ENCODE measurements at regions not wholly inside any gene's neighbourhood (a gene's known extent, or its start where the extent isn't known, plus 50 kb on each side); places are given as distances from the start of the nearest gene placed in this dataset.

DNA sequence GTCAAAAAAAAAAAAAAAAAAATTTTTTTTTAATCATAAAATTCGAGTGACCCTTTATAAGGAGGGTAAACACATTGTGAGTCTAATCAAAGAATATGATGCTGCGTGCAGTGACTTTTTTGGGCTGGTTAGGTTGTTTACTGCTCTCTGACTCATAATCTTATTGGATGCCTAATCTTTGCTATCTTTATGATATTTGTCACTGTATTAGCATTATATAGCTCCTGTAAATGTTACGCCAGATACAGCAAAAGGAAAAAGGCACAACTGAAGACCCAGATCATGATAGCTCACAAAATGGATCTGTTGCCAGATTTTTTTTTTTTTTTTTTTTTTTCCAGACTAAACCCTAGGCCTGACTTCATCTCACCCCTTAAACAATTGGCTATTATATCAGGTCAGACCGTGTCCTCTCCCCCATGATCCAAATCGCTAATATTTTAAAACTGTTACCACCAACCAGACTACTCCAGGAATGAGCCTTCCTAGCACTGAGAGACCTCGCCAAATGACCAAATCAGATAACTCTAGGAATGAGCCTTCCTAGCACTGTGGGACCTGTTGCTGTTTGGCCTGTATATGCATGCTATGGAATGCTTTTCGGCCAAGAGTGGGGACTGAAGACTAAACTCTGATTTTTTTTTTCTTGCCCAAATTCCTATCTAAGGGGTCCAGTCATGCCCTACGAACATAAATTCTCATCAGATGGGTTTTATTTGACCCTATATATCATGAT is 131.7 kb upstream of the MYO10 start:
- TF ChIP-seq, protein P1, sequence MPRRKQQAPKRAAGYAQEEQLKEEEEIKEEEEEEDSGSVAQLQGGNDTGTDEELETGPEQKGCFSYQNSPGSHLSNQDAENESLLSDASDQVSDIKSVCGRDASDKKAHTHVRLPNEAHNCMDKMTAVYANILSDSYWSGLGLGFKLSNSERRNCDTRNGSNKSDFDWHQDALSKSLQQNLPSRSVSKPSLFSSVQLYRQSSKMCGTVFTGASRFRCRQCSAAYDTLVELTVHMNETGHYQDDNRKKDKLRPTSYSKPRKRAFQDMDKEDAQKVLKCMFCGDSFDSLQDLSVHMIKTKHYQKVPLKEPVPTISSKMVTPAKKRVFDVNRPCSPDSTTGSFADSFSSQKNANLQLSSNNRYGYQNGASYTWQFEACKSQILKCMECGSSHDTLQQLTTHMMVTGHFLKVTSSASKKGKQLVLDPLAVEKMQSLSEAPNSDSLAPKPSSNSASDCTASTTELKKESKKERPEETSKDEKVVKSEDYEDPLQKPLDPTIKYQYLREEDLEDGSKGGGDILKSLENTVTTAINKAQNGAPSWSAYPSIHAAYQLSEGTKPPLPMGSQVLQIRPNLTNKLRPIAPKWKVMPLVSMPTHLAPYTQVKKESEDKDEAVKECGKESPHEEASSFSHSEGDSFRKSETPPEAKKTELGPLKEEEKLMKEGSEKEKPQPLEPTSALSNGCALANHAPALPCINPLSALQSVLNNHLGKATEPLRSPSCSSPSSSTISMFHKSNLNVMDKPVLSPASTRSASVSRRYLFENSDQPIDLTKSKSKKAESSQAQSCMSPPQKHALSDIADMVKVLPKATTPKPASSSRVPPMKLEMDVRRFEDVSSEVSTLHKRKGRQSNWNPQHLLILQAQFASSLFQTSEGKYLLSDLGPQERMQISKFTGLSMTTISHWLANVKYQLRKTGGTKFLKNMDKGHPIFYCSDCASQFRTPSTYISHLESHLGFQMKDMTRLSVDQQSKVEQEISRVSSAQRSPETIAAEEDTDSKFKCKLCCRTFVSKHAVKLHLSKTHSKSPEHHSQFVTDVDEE (CRISPR knock-in tag; IDR thresholded peaks at IDR 0.05) = no peak
- TF ChIP-seq, protein P2, sequence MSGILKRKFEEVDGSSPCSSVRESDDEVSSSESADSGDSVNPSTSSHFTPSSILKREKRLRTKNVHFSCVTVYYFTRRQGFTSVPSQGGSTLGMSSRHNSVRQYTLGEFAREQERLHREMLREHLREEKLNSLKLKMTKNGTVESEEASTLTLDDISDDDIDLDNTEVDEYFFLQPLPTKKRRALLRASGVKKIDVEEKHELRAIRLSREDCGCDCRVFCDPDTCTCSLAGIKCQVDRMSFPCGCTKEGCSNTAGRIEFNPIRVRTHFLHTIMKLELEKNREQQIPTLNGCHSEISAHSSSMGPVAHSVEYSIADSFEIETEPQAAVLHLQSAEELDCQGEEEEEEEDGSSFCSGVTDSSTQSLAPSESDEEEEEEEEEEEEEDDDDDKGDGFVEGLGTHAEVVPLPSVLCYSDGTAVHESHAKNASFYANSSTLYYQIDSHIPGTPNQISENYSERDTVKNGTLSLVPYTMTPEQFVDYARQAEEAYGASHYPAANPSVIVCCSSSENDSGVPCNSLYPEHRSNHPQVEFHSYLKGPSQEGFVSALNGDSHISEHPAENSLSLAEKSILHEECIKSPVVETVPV (CRISPR knock-in tag; IDR thresholded peaks at IDR 0.05) = no peak
- no peak for ATAC-seq

DNA sequence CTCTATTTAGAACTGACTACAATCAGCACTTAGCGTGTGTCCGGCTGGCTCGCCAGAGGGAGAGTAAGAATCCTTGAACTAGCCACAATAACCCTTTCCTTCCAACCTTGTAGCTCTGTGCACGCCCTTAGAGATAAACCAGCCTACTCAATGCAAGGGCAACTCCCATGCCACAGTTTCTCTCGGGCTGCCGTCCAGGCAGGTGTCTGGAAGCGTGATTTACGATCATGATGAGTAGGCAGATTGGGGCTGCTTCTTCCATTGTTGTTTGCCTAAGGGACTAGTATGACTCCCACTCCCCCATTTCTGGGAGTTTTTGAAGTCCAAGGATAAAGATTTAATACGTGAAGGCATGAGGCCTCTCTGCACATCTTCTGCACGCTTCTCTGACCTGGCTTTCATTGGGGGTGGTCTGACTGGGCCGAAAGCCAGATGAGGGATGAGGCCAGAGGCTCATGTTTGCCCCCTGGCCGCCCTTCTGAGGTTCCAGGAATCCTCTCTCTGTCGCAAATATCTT is 134.0 kb upstream of the MYO10 start:
- ATAC-seq = no peak
- no peak for TF ChIP-seq ZFP30 (CRISPR knock-in tag; IDR thresholded peaks at IDR 0.05)
- TF ChIP-seq, protein P3, sequence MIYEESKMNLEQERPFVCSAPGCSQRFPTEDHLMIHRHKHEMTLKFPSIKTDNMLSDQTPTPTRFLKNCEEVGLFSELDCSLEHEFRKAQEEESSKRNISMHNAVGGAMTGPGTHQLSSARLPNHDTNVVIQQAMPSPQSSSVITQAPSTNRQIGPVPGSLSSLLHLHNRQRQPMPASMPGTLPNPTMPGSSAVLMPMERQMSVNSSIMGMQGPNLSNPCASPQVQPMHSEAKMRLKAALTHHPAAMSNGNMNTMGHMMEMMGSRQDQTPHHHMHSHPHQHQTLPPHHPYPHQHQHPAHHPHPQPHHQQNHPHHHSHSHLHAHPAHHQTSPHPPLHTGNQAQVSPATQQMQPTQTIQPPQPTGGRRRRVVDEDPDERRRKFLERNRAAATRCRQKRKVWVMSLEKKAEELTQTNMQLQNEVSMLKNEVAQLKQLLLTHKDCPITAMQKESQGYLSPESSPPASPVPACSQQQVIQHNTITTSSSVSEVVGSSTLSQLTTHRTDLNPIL (CRISPR knock-in tag; IDR thresholded peaks at IDR 0.05; ENCODE audit: low read depth) = no peak
- no peak for TF ChIP-seq ESRRG (CRISPR knock-in tag; IDR thresholded peaks at IDR 0.05)
- no peak for TF ChIP-seq PPARA (CRISPR knock-in tag; IDR thresholded peaks at IDR 0.05; ENCODE audit: borderline replicate concordance)
- no peak for TF ChIP-seq BACH2 (CRISPR knock-in tag; IDR thresholded peaks at IDR 0.05; ENCODE audit: borderline replicate concordance)
- TF ChIP-seq ZC3H10 (CRISPR knock-in tag; IDR thresholded peaks at IDR 0.05) = no peak
- no peak for TF ChIP-seq RARB (CRISPR knock-in tag; IDR thresholded peaks at IDR 0.05)
- no peak for TF ChIP-seq ARNTL (CRISPR knock-in tag; IDR thresholded peaks at IDR 0.05; ENCODE audit: borderline replicate concordance, low read depth)

DNA sequence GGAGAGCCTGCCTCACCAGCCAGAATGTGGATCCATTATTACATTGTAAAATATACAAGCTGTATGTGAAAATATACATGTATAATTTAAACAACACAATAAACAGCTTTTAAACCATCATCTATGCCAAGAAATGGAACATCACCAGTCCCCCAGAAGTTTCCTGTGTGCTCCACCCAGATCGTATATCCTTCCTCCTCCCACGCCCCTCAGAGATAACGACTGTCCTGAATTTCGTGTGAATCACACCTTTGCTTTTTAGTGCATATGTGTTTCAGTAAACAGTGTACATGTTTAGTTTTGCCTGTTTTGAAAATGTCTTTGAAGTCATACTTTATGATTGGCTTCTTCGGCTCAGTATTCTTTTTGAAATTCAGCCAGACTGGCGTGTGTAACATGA is 134.6 kb upstream of the MYO10 start:
- TF ChIP-seq TCF4 (CRISPR knock-in tag; IDR thresholded peaks at IDR 0.05; ENCODE audit: borderline replicate concordance) = no peak
- TF ChIP-seq ZFP30 (CRISPR knock-in tag; IDR thresholded peaks at IDR 0.05) = no peak
- TF ChIP-seq PPARA (CRISPR knock-in tag; IDR thresholded peaks at IDR 0.05; ENCODE audit: borderline replicate concordance) = no peak
- no peak for TF ChIP-seq ZFP3 (CRISPR knock-in tag; IDR thresholded peaks at IDR 0.05)
- no peak for TF ChIP-seq GLIS3 (CRISPR knock-in tag; IDR thresholded peaks at IDR 0.05)
- no peak for TF ChIP-seq ARNTL (CRISPR knock-in tag; IDR thresholded peaks at IDR 0.05; ENCODE audit: borderline replicate concordance, low read depth)
- no peak for TF ChIP-seq ESRRG (CRISPR knock-in tag; IDR thresholded peaks at IDR 0.05)
- TF ChIP-seq TOX (CRISPR knock-in tag; IDR thresholded peaks at IDR 0.05; ENCODE audit: borderline replicate concordance) = no peak
- TF ChIP-seq, protein P4, sequence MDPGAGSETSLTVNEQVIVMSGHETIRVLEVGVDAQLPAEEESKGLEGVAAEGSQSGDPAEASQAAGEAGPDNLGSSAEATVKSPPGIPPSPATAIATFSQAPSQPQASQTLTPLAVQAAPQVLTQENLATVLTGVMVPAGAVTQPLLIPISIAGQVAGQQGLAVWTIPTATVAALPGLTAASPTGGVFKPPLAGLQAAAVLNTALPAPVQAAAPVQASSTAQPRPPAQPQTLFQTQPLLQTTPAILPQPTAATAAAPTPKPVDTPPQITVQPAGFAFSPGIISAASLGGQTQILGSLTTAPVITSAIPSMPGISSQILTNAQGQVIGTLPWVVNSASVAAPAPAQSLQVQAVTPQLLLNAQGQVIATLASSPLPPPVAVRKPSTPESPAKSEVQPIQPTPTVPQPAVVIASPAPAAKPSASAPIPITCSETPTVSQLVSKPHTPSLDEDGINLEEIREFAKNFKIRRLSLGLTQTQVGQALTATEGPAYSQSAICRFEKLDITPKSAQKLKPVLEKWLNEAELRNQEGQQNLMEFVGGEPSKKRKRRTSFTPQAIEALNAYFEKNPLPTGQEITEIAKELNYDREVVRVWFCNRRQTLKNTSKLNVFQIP (CRISPR knock-in tag; IDR thresholded peaks at IDR 0.05; ENCODE audit: borderline replicate concordance, low read depth) = no peak
- no peak for TF ChIP-seq BACH2 (CRISPR knock-in tag; IDR thresholded peaks at IDR 0.05; ENCODE audit: borderline replicate concordance)
- TF ChIP-seq, protein P5, sequence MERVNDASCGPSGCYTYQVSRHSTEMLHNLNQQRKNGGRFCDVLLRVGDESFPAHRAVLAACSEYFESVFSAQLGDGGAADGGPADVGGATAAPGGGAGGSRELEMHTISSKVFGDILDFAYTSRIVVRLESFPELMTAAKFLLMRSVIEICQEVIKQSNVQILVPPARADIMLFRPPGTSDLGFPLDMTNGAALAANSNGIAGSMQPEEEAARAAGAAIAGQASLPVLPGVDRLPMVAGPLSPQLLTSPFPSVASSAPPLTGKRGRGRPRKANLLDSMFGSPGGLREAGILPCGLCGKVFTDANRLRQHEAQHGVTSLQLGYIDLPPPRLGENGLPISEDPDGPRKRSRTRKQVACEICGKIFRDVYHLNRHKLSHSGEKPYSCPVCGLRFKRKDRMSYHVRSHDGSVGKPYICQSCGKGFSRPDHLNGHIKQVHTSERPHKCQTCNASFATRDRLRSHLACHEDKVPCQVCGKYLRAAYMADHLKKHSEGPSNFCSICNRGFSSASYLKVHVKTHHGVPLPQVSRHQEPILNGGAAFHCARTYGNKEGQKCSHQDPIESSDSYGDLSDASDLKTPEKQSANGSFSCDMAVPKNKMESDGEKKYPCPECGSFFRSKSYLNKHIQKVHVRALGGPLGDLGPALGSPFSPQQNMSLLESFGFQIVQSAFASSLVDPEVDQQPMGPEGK (CRISPR knock-in tag; IDR thresholded peaks at IDR 0.05; ENCODE audit: borderline replicate concordance) = no peak
- TF ChIP-seq OSR1 (CRISPR knock-in tag; IDR thresholded peaks at IDR 0.05) = no peak
- no peak for TF ChIP-seq ISL1 (CRISPR knock-in tag; IDR thresholded peaks at IDR 0.05)
- no peak for ATAC-seq
